ENCODE measurements at regions not wholly inside any gene's neighbourhood (a gene's known extent, or its start where the extent isn't known, plus 50 kb on each side); places are given as distances from the start of the nearest gene placed in this dataset.

- no peak for TF ChIP-seq EZH2phosphoT487 (IDR thresholded peaks at IDR 0.05; ENCODE audit: borderline replicate concordance)
- TF ChIP-seq CTCF (conservative IDR thresholded peaks at IDR 0.05; ENCODE audit: low read length), result no peak
- no peak overlapping the region for H3K4me2 ChIP-seq (ENCODE audit: low read depth, low read length, poor library complexity, severe bottlenecking)
- H3K9me3 ChIP-seq (ENCODE audit: insufficient read depth, low read depth, low read length), result no peaks in the 10 kb centered on the region
- no peaks in the 10 kb centered on the region for H4K20me1 ChIP-seq (ENCODE audit: insufficient read depth, low read length, poor library complexity, severe bottlenecking)
- no peaks in the 10 kb centered on the region for H3K79me2 ChIP-seq (ENCODE audit: insufficient read depth, low read length)
- no peak overlapping the region for H2AFZ ChIP-seq (ENCODE audit: low read length)
- H3K4me1 ChIP-seq (ENCODE audit: insufficient read depth, low read length, poor library complexity, severe bottlenecking), result no peaks in the 10 kb centered on the region
- no peaks in the 10 kb centered on the region for H3K27me3 ChIP-seq (ENCODE audit: insufficient read depth, low read length, poor library complexity, severe bottlenecking)
- H3K9ac ChIP-seq (ENCODE audit: low read depth, low read length, poor library complexity, severe bottlenecking), result no peak overlapping the region
- H3K9me2 ChIP-seq (replicated peaks; ENCODE audit: low read depth, low read length), result no peaks in the 10 kb centered on the region
- no peaks in the 10 kb centered on the region for H3K36me3 ChIP-seq (ENCODE audit: insufficient read depth, low read length)
- H3F3A ChIP-seq (ENCODE audit: low read depth), result no peaks in the 10 kb centered on the region
- no peak overlapping the region for H3K4me3 ChIP-seq (ENCODE audit: low read length, poor library complexity, severe bottlenecking)
These were observed 207.2 kb upstream of the NAALADL2 start for GRCh38 chr3:174651951-174652350.

- H3K4me2 ChIP-seq (ENCODE audit: low read depth, low read length, poor library complexity, severe bottlenecking), result no peak overlapping the region
- no peaks in the 10 kb centered on the region for H3F3A ChIP-seq (ENCODE audit: low read depth)
- no peak overlapping the region for H3K9ac ChIP-seq (ENCODE audit: low read depth, low read length, poor library complexity, severe bottlenecking)
- H3K4me1 ChIP-seq (ENCODE audit: insufficient read depth, low read length, poor library complexity, severe bottlenecking), result no peaks in the 10 kb centered on the region
- H4K20me1 ChIP-seq (ENCODE audit: insufficient read depth, low read length, poor library complexity, severe bottlenecking), result no peaks in the 10 kb centered on the region
- H3K36me3 ChIP-seq (ENCODE audit: insufficient read depth, low read length), result no peaks in the 10 kb centered on the region
- no peaks in the 10 kb centered on the region for H3K9me3 ChIP-seq (ENCODE audit: insufficient read depth, low read depth, low read length)
- no peaks in the 10 kb centered on the region for H3K9me2 ChIP-seq (replicated peaks; ENCODE audit: low read depth, low read length)
- H3K79me2 ChIP-seq (ENCODE audit: insufficient read depth, low read length), result no peaks in the 10 kb centered on the region
- no peak for TF ChIP-seq CTCF (conservative IDR thresholded peaks at IDR 0.05; ENCODE audit: low read length)
- TF ChIP-seq EZH2phosphoT487 (IDR thresholded peaks at IDR 0.05; ENCODE audit: borderline replicate concordance), result no peak
- no peaks in the 10 kb centered on the region for H3K27me3 ChIP-seq (ENCODE audit: insufficient read depth, low read length, poor library complexity, severe bottlenecking)
- H2AFZ ChIP-seq (ENCODE audit: low read length), result no peak overlapping the region
- no peak overlapping the region for H3K4me3 ChIP-seq (ENCODE audit: low read length, poor library complexity, severe bottlenecking)
These were observed 199.6 kb upstream of the NAALADL2 start for GRCh38 chr3:174659511-174659910.

GRCh38 chr3:174662653-174663052 is 196.5 kb upstream of the NAALADL2 start:
- H3K27me3 ChIP-seq (ENCODE audit: insufficient read depth, low read length, poor library complexity, severe bottlenecking), result no peaks in the 10 kb centered on the region
- H3K4me1 ChIP-seq (ENCODE audit: insufficient read depth, low read length, poor library complexity, severe bottlenecking), result no peaks in the 10 kb centered on the region
- no peaks in the 10 kb centered on the region for H4K20me1 ChIP-seq (ENCODE audit: insufficient read depth, low read length, poor library complexity, severe bottlenecking)
- TF ChIP-seq EZH2phosphoT487 (IDR thresholded peaks at IDR 0.05; ENCODE audit: borderline replicate concordance), result no peak
- no peak for TF ChIP-seq CTCF (conservative IDR thresholded peaks at IDR 0.05; ENCODE audit: low read length)
- no peaks in the 10 kb centered on the region for H3F3A ChIP-seq (ENCODE audit: low read depth)
- H3K9ac ChIP-seq (ENCODE audit: low read depth, low read length, poor library complexity, severe bottlenecking), result no peak overlapping the region
- no peaks in the 10 kb centered on the region for H3K9me2 ChIP-seq (replicated peaks; ENCODE audit: low read depth, low read length)
- no peak overlapping the region for H2AFZ ChIP-seq (ENCODE audit: low read length)
- no peaks in the 10 kb centered on the region for H3K9me3 ChIP-seq (ENCODE audit: insufficient read depth, low read depth, low read length)
- H3K79me2 ChIP-seq (ENCODE audit: insufficient read depth, low read length), result no peaks in the 10 kb centered on the region
- H3K4me3 ChIP-seq (ENCODE audit: low read length, poor library complexity, severe bottlenecking), result no peak overlapping the region
- H3K4me2 ChIP-seq (ENCODE audit: low read depth, low read length, poor library complexity, severe bottlenecking), result no peak overlapping the region
- no peaks in the 10 kb centered on the region for H3K36me3 ChIP-seq (ENCODE audit: insufficient read depth, low read length)

Data from Loucy (cell line).